Fibroblast of skin of back (primary cell): ENCODE measurements at regions not wholly inside any gene's neighbourhood (a gene's known extent, or its start where the extent isn't known, plus 50 kb on each side); places are given as distances from the start of the nearest gene placed in this dataset.

ENCODE experiments used
- DNase-seq: peaks from one replicate; pipeline ENCODE4 v3.0.0-alpha.2; 2013

- no peak for DNase-seq
These were observed 58.7 kb upstream of the RMDN2 start for GRCh38 chr2:37866171-37866934.

GRCh38 chr2:37867166-37867565 is 57.9 kb upstream of the RMDN2 start:
- no peak for DNase-seq

GRCh38 chr2:37868866-37869265 is 56.2 kb upstream of the RMDN2 start:
- DNase-seq = no peak

- no peak for DNase-seq
These were observed 55.8 kb upstream of the RMDN2 start for GRCh38 chr2:37869304-37869703.

- peak; percentile 22 for DNase-seq
These were observed 55.3 kb upstream of the RMDN2 start for GRCh38 chr2:37869771-37870170.

GRCh38 chr2:37870829-37871228 is 54.3 kb upstream of the RMDN2 start:
- DNase-seq = peak; percentile 64

- DNase-seq = peak; percentile 85
These were observed 53.5 kb upstream of the RMDN2 start for GRCh38 chr2:37871456-37872191.

- no peak for DNase-seq
These were observed 52.8 kb upstream of the RMDN2 start for GRCh38 chr2:37872192-37872750.

GRCh38 chr2:37873229-37873628 is 51.9 kb upstream of the RMDN2 start:
- DNase-seq = peak; percentile 39

- no peak for DNase-seq
These were observed 51.2 kb upstream of the RMDN2 start for GRCh38 chr2:37873749-37874330.

- no peak for DNase-seq
These were observed 50.6 kb upstream of the RMDN2 start for GRCh38 chr2:37874470-37874869.
